Common myeloid progenitor, CD34-positive (primary cell): ENCODE measurements at regions not wholly inside any gene's neighbourhood (a gene's known extent, or its start where the extent isn't known, plus 50 kb on each side); places are given as distances from the start of the nearest gene placed in this dataset.
"Not testable (repeated sequence)": the region's sequence is repeated elsewhere in the genome, so short reads cannot be mapped to it uniquely, and the experiment has no call there.

Source experiments
- CTCF ChIA-PET: fragments of 350-600 bp; sonication (Branson Sonifier 250); formaldehyde crosslinking; loops from one replicate; lab custom pipeline; 2021; ENCODE audit warnings: antibody characterized with exemption; lab: Charles Lee
- POLR2A ChIA-PET: fragments of 350-600 bp; sonication (Branson Sonifier 250); formaldehyde crosslinking; loops from one replicate; lab custom pipeline; 2021; ENCODE audit warnings: antibody characterized with exemption; lab: Charles Lee
- DNase-seq, 3 donors: peaks; one replicate each; pipeline versions ENCODE4 v3.0.0 to v3.0.0-alpha.2; 2013
- H3K27ac ChIP-seq, 2 experiments: 1 replicate in 1 of 2; 2 replicates in 1 of 2; pipeline ENCODE4 v1.7.0; 2013; ENCODE audit warnings: inconsistent platforms in 2 of 2, low read length in 2 of 2, mild to moderate bottlenecking in 2 of 2, low read depth in 1 of 2, moderate library complexity in 1 of 2; ENCODE audit not compliant: severe bottlenecking in 2 of 2, insufficient read depth in 1 of 2, poor library complexity in 1 of 2
- H3K27me3 ChIP-seq, 5 experiments: replicated peaks in 2 of 5; 1 replicate in 3 of 5; 2 replicates in 2 of 5; pipeline versions ENCODE4 v1.6.1 to v1.7.0; 2013; ENCODE audit warnings: low read length in 4 of 5, mild to moderate bottlenecking in 2 of 5, moderate library complexity in 2 of 5, inconsistent platforms in 1 of 5; ENCODE audit not compliant: insufficient read depth in 5 of 5, control insufficient read depth in 4 of 5
- H3K36me3 ChIP-seq, 4 experiments: 1 replicate in 2 of 4; 2 replicates in 2 of 4; pipeline versions ENCODE4 v1.6.1 to v1.7.0; 2013; ENCODE audit warnings: low read length in 3 of 4, control low read depth in 1 of 4, mild to moderate bottlenecking in 1 of 4; ENCODE audit not compliant: control insufficient read depth in 4 of 4, insufficient read depth in 4 of 4
- H3K4me1 ChIP-seq, 4 experiments: 1 replicate in 3 of 4; 2 replicates in 1 of 4; pipeline versions ENCODE4 v1.6.1 to v1.7.1; 2013; ENCODE audit warnings: low read length in 3 of 4, mild to moderate bottlenecking in 3 of 4, control low read depth in 1 of 4, inconsistent platforms in 1 of 4, moderate library complexity in 1 of 4; ENCODE audit not compliant: control insufficient read depth in 4 of 4, insufficient read depth in 4 of 4; ENCODE audit errors: control extremely low read depth in 1 of 4
- H3K4me3 ChIP-seq, 7 experiments: 1 replicate in 4 of 7; 2 replicates in 3 of 7; pipeline versions ENCODE4 v1.5.1 to v1.7.0; 2013; ENCODE audit warnings: mild to moderate bottlenecking in 7 of 7, low read length in 6 of 7, moderate library complexity in 6 of 7, inconsistent platforms in 2 of 7, low read depth in 2 of 7, control low read depth in 1 of 7; ENCODE audit not compliant: insufficient read depth in 4 of 7, control insufficient read depth in 1 of 7; ENCODE audit errors: extremely low read depth in 1 of 7
- H3K9me3 ChIP-seq, 5 experiments: 1 replicate in 4 of 5; 2 replicates in 1 of 5; pipeline versions ENCODE4 v1.6.1 to v1.7.1; 2013; ENCODE audit warnings: low read length in 4 of 5, mild to moderate bottlenecking in 2 of 5, inconsistent platforms in 1 of 5, low read depth in 1 of 5, moderate library complexity in 1 of 5; ENCODE audit not compliant: control insufficient read depth in 4 of 5, insufficient read depth in 2 of 5; ENCODE audit errors: control extremely low read depth in 1 of 5
- WGBS: methylation state at CpG from one replicate; pipeline ENCODE4 v1.1.5; 2013; ENCODE audit not compliant: insufficient coverage; 5-methylcytosine and 5-hydroxymethylcytosine counted together

- H3K4me3 ChIP-seq: no peak overlapping the region
- H3K9me3 ChIP-seq: peaks cover 0 to 4% (median 0%) of the 10 kb centered on the region in 5 experiments
- ChIA-PET POLR2A (no interaction called here), CTCF (no interaction called here)
- H3K27me3 ChIP-seq: peaks cover 0 to 18% (median 2%) of the 10 kb centered on the region in 5 experiments
- no peak overlapping the region for H3K27ac ChIP-seq
- H3K36me3 ChIP-seq: no peaks in the 10 kb centered on the region
- DNase-seq: no peak
- no peaks in the 10 kb centered on the region for H3K4me1 ChIP-seq
- 36% methylated on average over 2 of the region's 2 CpGs for WGBS
These were observed 118.3 kb upstream of the EEF2KMT start for GRCh38 chr16:5215901-5216300.

GRCh38 chr16:5214466-5214865 lies 116.9 kb upstream of the EEF2KMT start:
- H3K9me3 ChIP-seq: peaks cover 0 to 4% (median 0%) of the 10 kb centered on the region in 5 experiments
- no peak overlapping the region for H3K4me3 ChIP-seq
- CTCF ChIA-PET: no interaction called here
- H3K4me1 ChIP-seq: no peaks in the 10 kb centered on the region
- H3K36me3 ChIP-seq: no peaks in the 10 kb centered on the region
- H3K27me3 ChIP-seq: peaks cover 0 to 18% (median 2%) of the 10 kb centered on the region in 5 experiments
- WGBS: 90% methylated on average over 7 of the region's 7 CpGs
- H3K27ac ChIP-seq: no peak overlapping the region
- POLR2A ChIA-PET: no interaction called here
- DNase-seq: no peak

- DNase-seq, H3K27ac ChIP-seq, H3K4me1 ChIP-seq, POLR2A ChIA-PET, H3K4me3 ChIP-seq, H3K36me3 ChIP-seq, CTCF ChIA-PET, H3K9me3 ChIP-seq: not testable (repeated sequence)
- 0% methylated on average over 2 of the region's 5 CpGs for WGBS
- H3K27me3 ChIP-seq: peaks cover 0 to 18% (median 2%) of the 10 kb centered on the region in 5 experiments
These were observed 114.9 kb upstream of the EEF2KMT start for GRCh38 chr16:5212501-5212900.

GRCh38 chr16:5207862-5208498 lies 110.4 kb upstream of the EEF2KMT start:
- WGBS: 100% methylated on average over 1 of the region's 1 CpG
- not testable (repeated sequence) for H3K9me3 ChIP-seq
- peak; percentile 1 to 23 (median 13) for DNase-seq

GRCh38 chr16:5207001-5207523 lies 109.5 kb upstream of the EEF2KMT start:
- ChIA-PET CTCF (no interaction called here), POLR2A (no interaction called here)
- Histone ChIP-seq H3K4me3 (no peak overlapping the region), H3K36me3 (no peaks in the 10 kb centered on the region), H3K4me1 (no peaks in the 10 kb centered on the region), H3K27me3 (peaks cover 0 to 4% (median 0%) of the 10 kb centered on the region in 5 experiments), H3K9me3 (no peaks in the 10 kb centered on the region), H3K27ac (no peak overlapping the region)
- no peak for DNase-seq
- 90% methylated on average over 17 of the region's 26 CpGs for whole genome bisulfite sequencing

More at GRCh38 chr16:5207862-5208498, 110.4 kb upstream of the EEF2KMT start:
- H3K4me1 ChIP-seq, H3K27ac ChIP-seq, CTCF ChIA-PET, H3K36me3 ChIP-seq, POLR2A ChIA-PET, H3K4me3 ChIP-seq: not testable (repeated sequence)
- peaks cover 0 to 11% (median 2%) of the 10 kb centered on the region in 5 experiments for H3K27me3 ChIP-seq

- DNase-seq: no peak
- Histone ChIP-seq H3K27ac (no peak overlapping the region), H3K4me1 (no peaks in the 10 kb centered on the region), H3K36me3 (no peaks in the 10 kb centered on the region), H3K9me3 (no peaks in the 10 kb centered on the region), H3K27me3 (no peaks in the 10 kb centered on the region), H3K4me3 (no peak overlapping the region)
- 94% methylated on average over 4 of the region's 4 CpGs for WGBS
- POLR2A ChIA-PET: no interaction called here
- CTCF ChIA-PET: no interaction called here
These were observed 108.9 kb upstream of the EEF2KMT start for GRCh38 chr16:5206331-5206990.

GRCh38 chr16:5205361-5206040 lies 107.9 kb upstream of the EEF2KMT start:
- 90% methylated on average over 2 of the region's 5 CpGs for WGBS
- no peak for DNase-seq
- H3K9me3 ChIP-seq: no peaks in the 10 kb centered on the region
- H3K4me1 ChIP-seq: no peaks in the 10 kb centered on the region
- no peak overlapping the region for H3K27ac ChIP-seq
- CTCF ChIA-PET: no interaction called here
- no peaks in the 10 kb centered on the region for H3K36me3 ChIP-seq
- H3K27me3 ChIP-seq: no peaks in the 10 kb centered on the region
- H3K4me3 ChIP-seq: no peak overlapping the region
- POLR2A ChIA-PET: no interaction called here
